CD14-positive monocyte (primary cell): ENCODE measurements at regions not wholly inside any gene's neighbourhood (a gene's known extent, or its start where the extent isn't known, plus 50 kb on each side); places are given as distances from the start of the nearest gene placed in this dataset.

Experiments
- DNase-seq, 3 donors: peaks; one replicate each; pipeline ENCODE4 v3.0.0-alpha.2; 2011 to 2022
- H2AFZ ChIP-seq: 2 replicates; pipeline ENCODE4 v1.6.0; 2012; ENCODE audit warnings: mild to moderate bottlenecking, low read depth, low read length, inconsistent platforms; ENCODE audit not compliant: insufficient read depth, poor library complexity, severe bottlenecking
- H3K27ac ChIP-seq, 2 donors: 1 replicate in 1 of 2; 2 replicates in 1 of 2; pipeline ENCODE4 v1.5.1; 2012 to 2013; ENCODE audit warnings: low read length in 2 of 2, control low read depth in 1 of 2, inconsistent platforms in 1 of 2, low read depth in 1 of 2, mild to moderate bottlenecking in 1 of 2
- H3K27me3 ChIP-seq, 2 donors: one replicate each; pipeline versions ENCODE4 v1.6.0 to v1.6.1; 2011 to 2013; ENCODE audit warnings: low read length in 2 of 2; ENCODE audit not compliant: control insufficient read depth in 2 of 2, insufficient read depth in 2 of 2
- H3K36me3 ChIP-seq, 2 donors: replicated peaks in 1 of 2; 1 replicate in 1 of 2; 2 replicates in 1 of 2; pipeline versions ENCODE4 v1.5.1 to v1.6.1; 2012 to 2013; ENCODE audit warnings: low read length in 2 of 2, control low read depth in 1 of 2, inconsistent platforms in 1 of 2, mild to moderate bottlenecking in 1 of 2; ENCODE audit not compliant: insufficient read depth in 2 of 2, control insufficient read depth in 1 of 2
- H3K4me1 ChIP-seq, 2 donors: 1 replicate in 1 of 2; 2 replicates in 1 of 2; pipeline versions ENCODE4 v1.5.1 to v1.6.1; 2012 to 2013; ENCODE audit warnings: low read length in 2 of 2, control low read depth in 1 of 2, inconsistent platforms in 1 of 2, mild to moderate bottlenecking in 1 of 2, moderate library complexity in 1 of 2; ENCODE audit not compliant: insufficient read depth in 2 of 2, control insufficient read depth in 1 of 2
- H3K4me2 ChIP-seq: replicated peaks from 2 replicates; pipeline ENCODE3; 2012; ENCODE audit warnings: low read length, moderate library complexity, mild to moderate bottlenecking; ENCODE audit not compliant: poor library complexity, severe bottlenecking; ENCODE audit errors: extremely low read depth
- H3K4me3 ChIP-seq, 3 experiments: fragments of 200-600 bp in 1 of 3; sonication (generic) in 1 of 3; replicated peaks in 1 of 3; 1 replicate in 2 of 3; 2 replicates in 1 of 3; pipeline ENCODE4 v1.5.1; 2011 to 2013; ENCODE audit warnings: low read length in 3 of 3, mild to moderate bottlenecking in 3 of 3, control low read depth in 2 of 3, low read depth in 2 of 3, inconsistent platforms in 1 of 3, moderate library complexity in 1 of 3
- H3K79me2 ChIP-seq: 2 replicates; pipeline ENCODE4 v1.6.0; 2012; ENCODE audit warnings: mild to moderate bottlenecking, control low read depth, inconsistent platforms, low read length, moderate library complexity; ENCODE audit not compliant: insufficient read depth
- H3K9ac ChIP-seq: 2 replicates; pipeline ENCODE4 v1.6.0; 2017; ENCODE audit warnings: low read length, mild to moderate bottlenecking; ENCODE audit not compliant: insufficient read depth, poor library complexity, severe bottlenecking
- H3K9me3 ChIP-seq, 2 donors: replicated peaks in 1 of 2; 1 replicate in 1 of 2; 2 replicates in 1 of 2; pipeline versions ENCODE4 v1.5.1 to v1.6.1; 2012 to 2013; ENCODE audit warnings: low read length in 2 of 2, control low read depth in 1 of 2; ENCODE audit not compliant: control insufficient read depth in 1 of 2, insufficient read depth in 1 of 2
- H4K20me1 ChIP-seq: 2 replicates; pipeline ENCODE4 v1.6.0; 2012; ENCODE audit warnings: mild to moderate bottlenecking, low read length, control low read depth, moderate library complexity; ENCODE audit not compliant: insufficient read depth
- H3K27ac Mint-ChIP-seq, 7 donors: one replicate each; pipeline ENCODE4 v1.8.0; 2020; ENCODE audit warnings: mild to moderate bottlenecking in 7 of 7, mixed read lengths in 7 of 7, moderate library complexity in 6 of 7, inconsistent platforms in 2 of 7
- H3K27me3 Mint-ChIP-seq, 3 donors: one replicate each; pipeline ENCODE4 v1.8.0; 2021 to 2022; ENCODE audit warnings: low read depth in 3 of 3, mild to moderate bottlenecking in 3 of 3, mixed read lengths in 3 of 3, moderate library complexity in 3 of 3, inconsistent platforms in 1 of 3
- H3K36me3 Mint-ChIP-seq, 2 donors: one replicate each; pipeline ENCODE4 v1.8.0; 2020; ENCODE audit warnings: mixed read lengths in 2 of 2, inconsistent platforms in 1 of 2, mild to moderate bottlenecking in 1 of 2
- H3K4me1 Mint-ChIP-seq: one replicate; pipeline ENCODE4 v1.8.0; 2020; ENCODE audit warnings: mild to moderate bottlenecking, mixed read lengths
- H3K4me3 Mint-ChIP-seq, 2 donors: one replicate each; pipeline ENCODE4 v1.8.0; 2020; ENCODE audit warnings: mild to moderate bottlenecking in 2 of 2, mixed read lengths in 2 of 2, moderate library complexity in 1 of 2
- H3K9me3 Mint-ChIP-seq, 7 donors: one replicate each; pipeline ENCODE4 v1.8.0; 2020 to 2022; ENCODE audit warnings: mixed read lengths in 7 of 7, mild to moderate bottlenecking in 6 of 7, moderate library complexity in 6 of 7, inconsistent platforms in 2 of 7
- intact Hi-C, 2 donors: fragments of 100-400 bp; cut with micrococcal nuclease; formaldehyde crosslinking; loops; one replicate each; pipeline versions ENCODE4 v1.15.0 to v1.15.1; 2023
- TF ChIP-seq, protein P1 (sequence below): fragments of 200-600 bp; IDR thresholded peaks from one replicate; pipeline ENCODE4 v1.8.0; 2022; ENCODE audit warnings: antibody characterized with exemption, mild to moderate bottlenecking

DNA sequence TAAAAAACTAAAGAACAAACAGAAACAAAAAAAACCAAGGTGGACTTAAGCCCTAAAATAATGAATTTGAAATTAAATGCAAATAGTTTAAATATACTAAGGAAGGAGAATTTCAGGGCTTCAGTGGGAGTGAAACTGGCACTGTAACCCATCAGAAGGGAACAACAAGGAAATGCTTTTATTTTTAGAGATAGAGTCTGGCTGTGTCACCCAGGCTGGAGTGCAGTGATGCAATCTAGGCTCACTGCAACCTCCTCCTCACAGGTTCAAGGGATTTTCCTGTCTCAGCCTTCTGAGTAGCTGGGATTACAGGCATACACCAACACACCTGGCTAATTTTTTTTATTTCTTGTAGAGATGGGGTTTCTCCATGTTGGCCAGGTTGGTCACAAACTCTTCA lies 625.2 kb upstream of the CDH8 start:
- Histone ChIP-seq H3K4me1 (no peaks in the 10 kb centered on the region), H3K9ac (no peak overlapping the region), H3K36me3 (no peaks in the 10 kb centered on the region), H3K27ac (no peak overlapping the region), H3K4me2 (no peak overlapping the region), H3K9me3 (no peaks in the 10 kb centered on the region), H3K4me3 (no peak overlapping the region), H4K20me1 (no peaks in the 10 kb centered on the region), H3K79me2 (no peaks in the 10 kb centered on the region), H3K27me3 (no peaks in the 10 kb centered on the region), H2AFZ (no peak overlapping the region)
- intact Hi-C loops = no loop called here
- Mint-ChIP-seq H3K4me3 (no peak overlapping the region), H3K27ac (no peak overlapping the region), H3K4me1 (no peaks in the 10 kb centered on the region), H3K36me3 (no peaks in the 10 kb centered on the region), H3K9me3 (peaks cover 0 to 13% (median 2%) of the 10 kb centered on the region in 7 donors), H3K27me3 (no peaks in the 10 kb centered on the region)
- TF ChIP-seq, protein P1, sequence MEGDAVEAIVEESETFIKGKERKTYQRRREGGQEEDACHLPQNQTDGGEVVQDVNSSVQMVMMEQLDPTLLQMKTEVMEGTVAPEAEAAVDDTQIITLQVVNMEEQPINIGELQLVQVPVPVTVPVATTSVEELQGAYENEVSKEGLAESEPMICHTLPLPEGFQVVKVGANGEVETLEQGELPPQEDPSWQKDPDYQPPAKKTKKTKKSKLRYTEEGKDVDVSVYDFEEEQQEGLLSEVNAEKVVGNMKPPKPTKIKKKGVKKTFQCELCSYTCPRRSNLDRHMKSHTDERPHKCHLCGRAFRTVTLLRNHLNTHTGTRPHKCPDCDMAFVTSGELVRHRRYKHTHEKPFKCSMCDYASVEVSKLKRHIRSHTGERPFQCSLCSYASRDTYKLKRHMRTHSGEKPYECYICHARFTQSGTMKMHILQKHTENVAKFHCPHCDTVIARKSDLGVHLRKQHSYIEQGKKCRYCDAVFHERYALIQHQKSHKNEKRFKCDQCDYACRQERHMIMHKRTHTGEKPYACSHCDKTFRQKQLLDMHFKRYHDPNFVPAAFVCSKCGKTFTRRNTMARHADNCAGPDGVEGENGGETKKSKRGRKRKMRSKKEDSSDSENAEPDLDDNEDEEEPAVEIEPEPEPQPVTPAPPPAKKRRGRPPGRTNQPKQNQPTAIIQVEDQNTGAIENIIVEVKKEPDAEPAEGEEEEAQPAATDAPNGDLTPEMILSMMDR = no peak
- no peak for DNase-seq

DNA sequence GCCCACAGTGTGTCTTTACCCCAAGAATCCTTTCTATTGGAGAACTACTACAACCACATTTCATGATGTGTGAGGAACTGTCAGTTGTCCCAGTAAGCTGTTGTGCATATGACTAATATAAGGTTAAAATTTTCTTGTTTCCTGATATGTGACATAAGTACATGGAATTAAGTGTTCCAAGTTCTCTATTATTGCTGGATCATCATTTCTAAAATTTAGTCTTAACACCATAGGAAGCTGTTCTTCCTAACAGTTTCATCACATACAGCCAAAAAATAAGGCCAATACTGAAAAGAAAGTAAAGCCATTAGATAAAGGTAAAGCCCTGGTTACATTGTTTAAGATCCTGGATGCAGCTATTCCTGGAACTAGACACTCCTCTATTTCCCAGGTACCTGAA lies 620.9 kb upstream of the CDH8 start:
- no peak overlapping the region for H2AFZ ChIP-seq
- H3K36me3 Mint-ChIP-seq = no peaks in the 10 kb centered on the region

More for the DNA sequence above, 620.9 kb upstream of the CDH8 start:
- Mint-ChIP-seq H3K9me3 (peaks cover 0 to 9% (median 1%) of the 10 kb centered on the region in 7 donors), H3K27me3 (no peaks in the 10 kb centered on the region), H3K4me1 (no peaks in the 10 kb centered on the region), H3K27ac (no peak overlapping the region), H3K4me3 (no peak overlapping the region)
- Histone ChIP-seq H3K27ac (no peak overlapping the region), H3K4me2 (no peak overlapping the region), H3K4me1 (no peaks in the 10 kb centered on the region), H3K4me3 (no peak overlapping the region), H3K36me3 (no peaks in the 10 kb centered on the region), H3K79me2 (no peaks in the 10 kb centered on the region), H3K9me3 (no peaks in the 10 kb centered on the region), H3K9ac (no peak overlapping the region), H3K27me3 (no peaks in the 10 kb centered on the region), H4K20me1 (no peaks in the 10 kb centered on the region)
- intact Hi-C loops = no loop called here
- DNase-seq = no peak
- TF ChIP-seq, protein P1 = no peak
